Activated CD4-positive, alpha-beta T cell treated with anti-CD3 and anti-CD28 coated beads for 36 hours (primary cell): ENCODE measurements at regions not wholly inside any gene's neighbourhood (a gene's known extent, or its start where the extent isn't known, plus 50 kb on each side); places are given as distances from the start of the nearest gene placed in this dataset.
A peak's percentile ranks its signal among the peaks of the same experiment; 100 is the strongest.

Experiments
- ATAC-seq: fragments of 200-7000 bp; cut with Tn5 transposase; one replicate; pipeline ENCODE4 v1.10.0; 2021; ENCODE audit warnings: mild to moderate bottlenecking, moderate library complexity
- CTCF ChIA-PET: fragments of 350-600 bp; sonication (Branson Sonifier 250); formaldehyde crosslinking; loops from one replicate; lab custom pipeline; 2021; ENCODE audit warnings: antibody characterized with exemption; lab: Charles Lee
- POLR2A ChIA-PET: fragments of 350-600 bp; sonication (Branson Sonifier 250); formaldehyde crosslinking; loops from one replicate; lab custom pipeline; 2021; ENCODE audit warnings: antibody characterized with exemption, inconsistent platforms; lab: Charles Lee
- DNase-seq: peaks from one replicate; pipeline ENCODE4 v3.0.0-alpha.2; 2020
- H3K27ac Mint-ChIP-seq: one replicate; pipeline ENCODE4 v1.8.0; 2021; ENCODE audit warnings: mixed read lengths
- H3K27me3 Mint-ChIP-seq: one replicate; pipeline ENCODE4 v1.8.0; 2021; ENCODE audit warnings: mixed read lengths
- H3K36me3 Mint-ChIP-seq: one replicate; pipeline ENCODE4 v1.8.0; 2021; ENCODE audit warnings: low read depth, mixed read lengths
- H3K4me1 Mint-ChIP-seq: one replicate; pipeline ENCODE4 v1.8.0; 2021; ENCODE audit warnings: mixed read lengths
- H3K4me3 Mint-ChIP-seq: one replicate; pipeline ENCODE4 v1.8.0; 2021; ENCODE audit warnings: mild to moderate bottlenecking, moderate library complexity, mixed read lengths
- H3K9me3 Mint-ChIP-seq: one replicate; pipeline ENCODE4 v1.8.0; 2021; ENCODE audit warnings: low read depth, mixed read lengths
- intact Hi-C, 2 experiments: fragments of 100-400 bp; cut with DNase I in 1 of 2; cut with micrococcal nuclease in 1 of 2; formaldehyde crosslinking; loops; one replicate each; pipeline versions ENCODE4 v1.14.2 to v1.15.1; 2022 to 2024; cut with DNase I, micrococcal nuclease

GRCh38 chr7:132072873-132073272, 503.4 kb downstream of the PLXNA4 start:
- H3K27ac Mint-ChIP-seq = no peak overlapping the region
- intact Hi-C loops = no loop called here
- ATAC-seq (no peak), DNase-seq (no peak)
- no peaks in the 10 kb centered on the region for H3K36me3 Mint-ChIP-seq
- CTCF ChIA-PET = no interaction called here
- H3K9me3 Mint-ChIP-seq = no peaks in the 10 kb centered on the region
- no peaks in the 10 kb centered on the region for H3K4me1 Mint-ChIP-seq
- POLR2A ChIA-PET = no interaction called here
- no peak overlapping the region for H3K4me3 Mint-ChIP-seq
- H3K27me3 Mint-ChIP-seq = peaks cover 10% of the 10 kb centered on the region

- CTCF ChIA-PET = no interaction called here
Observed at GRCh38 chr7:132072165-132072564, 504.1 kb downstream of the PLXNA4 start.

GRCh38 chr7:132069306-132069705, 507.0 kb downstream of the PLXNA4 start:
- Mint-ChIP-seq H3K27ac (no peak overlapping the region), H3K4me3 (no peak overlapping the region), H3K27me3 (no peaks in the 10 kb centered on the region), H3K36me3 (no peaks in the 10 kb centered on the region), H3K9me3 (no peaks in the 10 kb centered on the region), H3K4me1 (no peaks in the 10 kb centered on the region)
- intact Hi-C loops = no loop called here
- CTCF ChIA-PET = no interaction called here
- POLR2A ChIA-PET = no interaction called here
- ATAC-seq = no peak
- DNase-seq = no peak

More at GRCh38 chr7:132072165-132072564, 504.1 kb downstream of the PLXNA4 start:
- POLR2A ChIA-PET = no interaction called here
- Mint-ChIP-seq H3K4me3 (no peak overlapping the region), H3K36me3 (no peaks in the 10 kb centered on the region), H3K9me3 (no peaks in the 10 kb centered on the region), H3K27me3 (peaks cover 10% of the 10 kb centered on the region), H3K27ac (no peak overlapping the region), H3K4me1 (no peaks in the 10 kb centered on the region)
- intact Hi-C loops = no loop called here
- DNase-seq (no peak), ATAC-seq (no peak)

- intact Hi-C loops = no loop called here
- POLR2A ChIA-PET = no interaction called here
- no peak for DNase-seq
- no peak overlapping the region for H3K4me3 Mint-ChIP-seq
- no peaks in the 10 kb centered on the region for H3K9me3 Mint-ChIP-seq
- no peaks in the 10 kb centered on the region for H3K4me1 Mint-ChIP-seq
- CTCF ChIA-PET = no interaction called here
- H3K27ac Mint-ChIP-seq = no peak overlapping the region
- H3K36me3 Mint-ChIP-seq = no peaks in the 10 kb centered on the region
- peaks cover 1% of the 10 kb centered on the region for H3K27me3 Mint-ChIP-seq
- no peak for ATAC-seq
Observed at GRCh38 chr7:132066761-132067171, 509.5 kb downstream of the PLXNA4 start.

GRCh38 chr7:132065989-132066603, 509.7 kb upstream of the PODXL start:
- no peak for ATAC-seq
- Mint-ChIP-seq H3K27ac (no peak overlapping the region), H3K36me3 (no peaks in the 10 kb centered on the region), H3K27me3 (peaks cover 4% of the 10 kb centered on the region), H3K4me3 (no peak overlapping the region), H3K9me3 (no peaks in the 10 kb centered on the region), H3K4me1 (no peaks in the 10 kb centered on the region)
- ChIA-PET POLR2A (no interaction called here), CTCF (no interaction called here)
- intact Hi-C loops = no loop called here
- DNase-seq = no peak

- ATAC-seq = no peak
- H3K4me1 Mint-ChIP-seq = no peaks in the 10 kb centered on the region
- ChIA-PET CTCF (no interaction called here), POLR2A (no interaction called here)
- intact Hi-C loops = no loop called here
- peaks cover 4% of the 10 kb centered on the region for H3K27me3 Mint-ChIP-seq
- no peaks in the 10 kb centered on the region for H3K36me3 Mint-ChIP-seq
- no peaks in the 10 kb centered on the region for H3K9me3 Mint-ChIP-seq
- no peak for DNase-seq
- no peak overlapping the region for H3K4me3 Mint-ChIP-seq
- H3K27ac Mint-ChIP-seq = no peak overlapping the region
Observed at GRCh38 chr7:132065193-132065988, 509.0 kb upstream of the PODXL start.

- POLR2A ChIA-PET = no interaction called here
- intact Hi-C loops = no loop called here
- H3K27ac Mint-ChIP-seq = no peak overlapping the region
- peaks cover 4% of the 10 kb centered on the region for H3K27me3 Mint-ChIP-seq
- no peak for ATAC-seq
- CTCF ChIA-PET = no interaction called here
- H3K4me1 Mint-ChIP-seq = no peaks in the 10 kb centered on the region
- no peak overlapping the region for H3K4me3 Mint-ChIP-seq
- no peaks in the 10 kb centered on the region for H3K9me3 Mint-ChIP-seq
- DNase-seq = no peak
- no peaks in the 10 kb centered on the region for H3K36me3 Mint-ChIP-seq
Observed at GRCh38 chr7:132063800-132064199, 507.4 kb upstream of the PODXL start.

GRCh38 chr7:132061937-132062336, 505.5 kb upstream of the PODXL start:
- ChIA-PET POLR2A (no interaction called here), CTCF (no interaction called here)
- no peak for ATAC-seq
- intact Hi-C loops = no loop called here
- Mint-ChIP-seq H3K9me3 (no peaks in the 10 kb centered on the region), H3K27me3 (peaks cover 4% of the 10 kb centered on the region), H3K36me3 (no peaks in the 10 kb centered on the region), H3K27ac (no peak overlapping the region), H3K4me1 (no peaks in the 10 kb centered on the region), H3K4me3 (no peak overlapping the region)
- no peak for DNase-seq

GRCh38 chr7:132059141-132059540, 502.7 kb upstream of the PODXL start:
- Mint-ChIP-seq H3K27me3 (peaks cover 4% of the 10 kb centered on the region), H3K9me3 (no peaks in the 10 kb centered on the region), H3K4me3 (no peak overlapping the region), H3K36me3 (no peaks in the 10 kb centered on the region), H3K4me1 (no peaks in the 10 kb centered on the region), H3K27ac (no peak overlapping the region)
- ATAC-seq = peak; percentile 49
- DNase-seq = peak; percentile 14
- CTCF ChIA-PET = interaction anchor here (0.9 kb wide), 1 partner anchor 12 kb away, joined by 3 read pairs; no protein-coding TSS in a partner anchor
- intact Hi-C loops = no loop called here
- POLR2A ChIA-PET = no interaction called here

GRCh38 chr7:132055336-132056120, 499.1 kb upstream of the PODXL start:
- Mint-ChIP-seq H3K27me3 (peaks cover 2% of the 10 kb centered on the region), H3K4me3 (no peak overlapping the region), H3K27ac (no peak overlapping the region), H3K36me3 (no peaks in the 10 kb centered on the region), H3K4me1 (no peaks in the 10 kb centered on the region), H3K9me3 (no peaks in the 10 kb centered on the region)
- ChIA-PET CTCF (interaction anchor here (0.6 to 1.6 kb wide), 2 partner anchors 14 to 58 kb away, joined by 4 read pairs; no protein-coding TSS in a partner anchor), POLR2A (no interaction called here)
- intact Hi-C loops = no loop called here
- ATAC-seq (no peak), DNase-seq (no peak)

GRCh38 chr7:132053871-132054270, 497.4 kb upstream of the PODXL start:
- intact Hi-C loops = loop anchor here in 1 of 2 experiments (5.0 kb wide), 1 partner anchor 107 kb away; no protein-coding TSS in a partner anchor
- no peak overlapping the region for H3K4me3 Mint-ChIP-seq
- no peak overlapping the region for H3K27ac Mint-ChIP-seq
- H3K27me3 Mint-ChIP-seq = peaks cover 8% of the 10 kb centered on the region
- no peaks in the 10 kb centered on the region for H3K9me3 Mint-ChIP-seq
- no peaks in the 10 kb centered on the region for H3K4me1 Mint-ChIP-seq
- POLR2A ChIA-PET = no interaction called here
- DNase-seq = no peak
- H3K36me3 Mint-ChIP-seq = no peaks in the 10 kb centered on the region
- no peak for ATAC-seq
- CTCF ChIA-PET = interaction anchor here (0.6 kb wide), 1 partner anchor 9 kb away, joined by 3 read pairs; no protein-coding TSS in a partner anchor
